SK-MEL-5 (cell line): ENCODE measurements at regions not wholly inside any gene's neighbourhood (a gene's known extent, or its start where the extent isn't known, plus 50 kb on each side); places are given as distances from the start of the nearest gene placed in this dataset.

Experiments used
- DNase-seq: peaks from one replicate; pipeline ENCODE4 v3.0.0-alpha.2; 2016; ENCODE audit warnings: low read depth, low spot score
- in situ Hi-C: cut with HindIII; loops from 2 replicates; pipeline ENCODE4 v1.10.0; 2016; ENCODE audit warnings: low sequenced_read_pairs, high pct_unique_total_duplicates, low pct_unique_long_range_greater_than_20kb

- in situ Hi-C loops: no loop called here
- peak; percentile 88 for DNase-seq
Observed at GRCh38 chr7:88546808-88547207, 212.7 kb upstream of the ZNF804B start.

GRCh38 chr7:88545663-88546062 lies 213.8 kb upstream of the ZNF804B start:
- no peak for DNase-seq
- in situ Hi-C loops: no loop called here

DNA sequence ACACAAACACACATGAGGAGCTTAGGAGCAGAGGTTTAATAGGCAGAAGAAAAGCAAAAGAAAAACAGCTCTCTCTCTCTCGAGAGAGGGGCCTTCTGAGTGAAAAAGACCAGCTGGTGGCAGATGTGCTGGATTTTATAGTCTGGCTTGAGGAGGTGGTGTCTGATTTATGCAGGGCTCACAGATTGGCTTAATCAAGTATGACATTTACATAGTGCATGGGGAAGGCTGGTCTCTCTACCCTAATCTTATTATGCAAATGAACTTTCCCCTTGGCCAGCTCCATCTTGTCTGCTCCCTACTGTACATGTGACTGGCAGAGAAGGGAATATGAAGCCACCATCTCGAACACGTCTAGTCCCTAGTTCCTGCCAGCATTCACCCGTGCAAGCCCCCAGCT lies 219.5 kb upstream of the ZNF804B start:
- DNase-seq: no peak
- in situ Hi-C loops: no loop called here

DNA sequence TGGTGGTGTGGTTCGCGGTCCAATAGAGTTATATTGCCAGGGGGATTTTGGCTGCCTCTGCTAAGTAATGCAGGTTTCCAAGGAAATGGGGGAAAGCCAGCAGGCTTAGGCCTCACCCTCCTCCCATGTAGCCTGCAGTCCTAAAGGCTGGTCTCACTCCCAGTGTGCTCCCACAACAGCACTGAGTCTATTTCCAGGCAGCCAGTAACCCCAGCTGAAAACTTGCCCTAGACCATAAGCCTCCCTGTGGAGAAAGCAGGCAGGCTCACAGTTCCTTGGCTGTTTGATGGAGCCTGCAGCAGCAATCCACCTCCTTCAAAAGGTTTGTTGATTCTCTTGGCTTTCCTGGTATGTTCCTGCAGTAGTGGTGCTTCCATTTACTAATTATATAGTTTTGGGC lies 220.0 kb upstream of the ZNF804B start:
- DNase-seq: no peak
- in situ Hi-C loops: no loop called here

DNA sequence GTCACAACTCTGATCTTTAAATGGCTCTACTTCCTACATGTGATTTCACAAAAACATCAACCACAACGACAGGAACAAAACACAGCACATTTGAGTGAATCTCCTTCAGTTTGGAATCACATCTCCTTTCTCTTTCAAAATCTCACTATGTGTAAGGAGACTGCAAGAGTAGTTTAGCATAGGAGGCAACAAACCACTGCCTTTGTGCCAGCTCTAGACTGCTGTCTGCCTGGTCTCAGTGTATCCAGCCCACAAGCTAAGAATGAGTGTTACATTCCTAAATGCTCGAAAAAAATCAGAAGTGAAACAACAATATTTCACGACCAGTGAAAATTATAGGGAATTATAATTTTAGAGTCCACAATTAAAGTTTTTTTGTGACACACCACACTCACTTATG lies 217.0 kb upstream of the STEAP4 start:
- DNase-seq: no peak
- in situ Hi-C loops: no loop called here

GRCh38 chr7:88522771-88523293 lies 216.1 kb upstream of the STEAP4 start:
- DNase-seq: peak; percentile 66
- in situ Hi-C loops: no loop called here

GRCh38 chr7:88516429-88516828 lies 209.7 kb upstream of the STEAP4 start:
- in situ Hi-C loops: no loop called here
- no peak for DNase-seq

GRCh38 chr7:88515301-88515700 lies 208.6 kb upstream of the STEAP4 start:
- in situ Hi-C loops: no loop called here
- DNase-seq: no peak

- no peak for DNase-seq
- in situ Hi-C loops: no loop called here
Observed at GRCh38 chr7:88509341-88509740, 202.6 kb upstream of the STEAP4 start.

- DNase-seq: no peak
- in situ Hi-C loops: no loop called here
Observed at GRCh38 chr7:88500131-88500530, 193.4 kb upstream of the STEAP4 start.

- no peak for DNase-seq
- in situ Hi-C loops: no loop called here
Observed at GRCh38 chr7:88495881-88496725, 189.4 kb upstream of the STEAP4 start.

GRCh38 chr7:88492153-88492552 lies 185.5 kb upstream of the STEAP4 start:
- in situ Hi-C loops: no loop called here
- DNase-seq: no peak

DNA sequence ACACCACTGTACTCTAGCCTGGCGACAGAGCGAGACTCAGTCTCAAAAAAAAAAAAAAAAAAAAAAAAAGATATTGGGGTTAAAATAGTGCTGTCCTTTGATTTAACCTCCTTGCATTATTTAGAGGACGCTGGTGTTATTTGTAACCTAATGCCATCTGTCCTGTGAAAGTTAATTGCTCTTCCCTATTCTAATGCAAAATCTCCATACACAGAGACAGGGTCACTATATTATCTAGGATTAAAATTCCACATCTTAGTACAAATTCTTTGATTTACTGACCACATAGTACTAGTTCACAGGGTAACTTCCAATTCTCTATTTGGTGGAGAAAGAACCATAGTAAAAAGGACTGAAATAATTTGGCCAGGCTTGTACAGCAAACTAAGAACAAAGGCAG lies 184.2 kb upstream of the STEAP4 start:
- in situ Hi-C loops: no loop called here
- no peak for DNase-seq

- DNase-seq: no peak
- in situ Hi-C loops: no loop called here
Observed at GRCh38 chr7:88490161-88490560, 183.5 kb upstream of the STEAP4 start.

- in situ Hi-C loops: no loop called here
Observed at GRCh38 chr7:88485821-88486220, 179.1 kb upstream of the STEAP4 start.

GRCh38 chr7:88484551-88484950 lies 177.9 kb upstream of the STEAP4 start:
- in situ Hi-C loops: no loop called here
- no peak for DNase-seq

More at GRCh38 chr7:88485821-88486220, 179.1 kb upstream of the STEAP4 start:
- DNase-seq: no peak

GRCh38 chr7:88480896-88481295 lies 174.2 kb upstream of the STEAP4 start:
- in situ Hi-C loops: no loop called here
- no peak for DNase-seq

DNA sequence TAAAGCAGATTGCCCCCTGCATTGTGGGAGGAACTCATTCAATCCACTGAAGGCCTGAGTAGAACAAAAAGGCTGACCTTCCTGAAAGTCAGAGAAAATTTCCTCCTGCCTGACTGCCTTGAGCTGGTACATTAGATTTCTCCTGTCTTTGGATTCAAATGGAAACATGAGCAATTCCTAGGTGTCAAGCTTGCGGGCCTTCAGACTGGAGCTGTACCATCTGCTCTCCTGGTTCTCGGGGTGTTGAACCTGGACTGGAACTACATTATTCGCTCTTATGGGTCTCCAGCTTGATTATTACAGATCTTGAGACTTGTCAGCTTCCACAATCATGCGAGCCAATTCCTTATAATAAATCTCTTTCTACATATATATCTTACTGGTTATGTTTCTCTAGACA lies 173.6 kb upstream of the STEAP4 start:
- DNase-seq: no peak
- in situ Hi-C loops: no loop called here

GRCh38 chr7:88477976-88478375 lies 171.3 kb upstream of the STEAP4 start:
- no peak for DNase-seq

More at GRCh38 chr7:88477976-88478375, 171.3 kb upstream of the STEAP4 start:
- in situ Hi-C loops: no loop called here
